Fibroblast of the aortic adventitia (primary cell): ENCODE measurements at regions not wholly inside any gene's neighbourhood (a gene's known extent, or its start where the extent isn't known, plus 50 kb on each side); places are given as distances from the start of the nearest gene placed in this dataset.

Experiments
- DNase-seq: peaks from one replicate; pipeline ENCODE4 v3.0.0-alpha.2; 2010; ENCODE audit warnings: low read depth
- H3K4me3 ChIP-seq: 2 replicates; pipeline ENCODE4 v1.5.1; 2011; ENCODE audit warnings: low read depth, mild to moderate bottlenecking, control low read depth, low read length, moderate library complexity
- TF ChIP-seq, protein P1 (sequence below): IDR thresholded peaks from 2 replicates; pipeline ENCODE4 v1.5.1; 2011; ENCODE audit warnings: mild to moderate bottlenecking, low read length, control low read depth, inconsistent platforms; ENCODE audit not compliant: insufficient read depth

DNA sequence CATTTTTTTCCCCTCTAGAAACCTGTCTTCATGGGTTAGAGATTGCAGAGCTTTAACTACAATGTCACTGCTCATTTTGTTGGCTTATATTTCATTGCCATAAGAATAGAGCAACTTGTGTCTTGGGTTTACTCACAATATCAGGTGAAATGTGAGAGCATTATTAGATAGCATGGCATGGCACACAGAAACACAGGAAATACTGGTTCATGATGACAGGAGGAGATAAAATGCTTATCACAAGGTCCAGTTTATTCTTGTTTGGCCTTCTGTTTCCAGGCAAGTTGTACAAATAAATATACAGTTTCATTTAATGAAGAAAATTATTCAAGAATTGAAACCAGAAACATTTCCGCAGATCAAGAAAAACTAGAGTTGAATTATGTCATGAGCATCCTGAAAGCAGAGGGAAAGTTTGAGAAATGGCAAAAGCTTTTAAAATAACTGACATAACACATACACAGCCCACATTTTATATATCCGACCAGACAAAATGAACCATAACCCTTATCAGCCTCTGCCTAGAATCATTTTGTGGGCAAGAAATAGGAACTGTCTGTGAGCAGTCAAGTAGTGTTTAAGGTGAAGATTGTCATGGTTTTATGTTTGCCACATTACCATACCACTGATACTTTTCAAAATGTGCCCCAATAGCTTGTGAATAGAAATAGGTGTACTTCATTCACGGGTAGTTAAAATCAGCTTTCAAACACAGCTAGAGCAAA lies 297.9 kb upstream of the ARGLU1 start:
- no peak overlapping the region for H3K4me3 ChIP-seq
- TF ChIP-seq, protein P1, sequence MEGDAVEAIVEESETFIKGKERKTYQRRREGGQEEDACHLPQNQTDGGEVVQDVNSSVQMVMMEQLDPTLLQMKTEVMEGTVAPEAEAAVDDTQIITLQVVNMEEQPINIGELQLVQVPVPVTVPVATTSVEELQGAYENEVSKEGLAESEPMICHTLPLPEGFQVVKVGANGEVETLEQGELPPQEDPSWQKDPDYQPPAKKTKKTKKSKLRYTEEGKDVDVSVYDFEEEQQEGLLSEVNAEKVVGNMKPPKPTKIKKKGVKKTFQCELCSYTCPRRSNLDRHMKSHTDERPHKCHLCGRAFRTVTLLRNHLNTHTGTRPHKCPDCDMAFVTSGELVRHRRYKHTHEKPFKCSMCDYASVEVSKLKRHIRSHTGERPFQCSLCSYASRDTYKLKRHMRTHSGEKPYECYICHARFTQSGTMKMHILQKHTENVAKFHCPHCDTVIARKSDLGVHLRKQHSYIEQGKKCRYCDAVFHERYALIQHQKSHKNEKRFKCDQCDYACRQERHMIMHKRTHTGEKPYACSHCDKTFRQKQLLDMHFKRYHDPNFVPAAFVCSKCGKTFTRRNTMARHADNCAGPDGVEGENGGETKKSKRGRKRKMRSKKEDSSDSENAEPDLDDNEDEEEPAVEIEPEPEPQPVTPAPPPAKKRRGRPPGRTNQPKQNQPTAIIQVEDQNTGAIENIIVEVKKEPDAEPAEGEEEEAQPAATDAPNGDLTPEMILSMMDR, result no peak

DNA sequence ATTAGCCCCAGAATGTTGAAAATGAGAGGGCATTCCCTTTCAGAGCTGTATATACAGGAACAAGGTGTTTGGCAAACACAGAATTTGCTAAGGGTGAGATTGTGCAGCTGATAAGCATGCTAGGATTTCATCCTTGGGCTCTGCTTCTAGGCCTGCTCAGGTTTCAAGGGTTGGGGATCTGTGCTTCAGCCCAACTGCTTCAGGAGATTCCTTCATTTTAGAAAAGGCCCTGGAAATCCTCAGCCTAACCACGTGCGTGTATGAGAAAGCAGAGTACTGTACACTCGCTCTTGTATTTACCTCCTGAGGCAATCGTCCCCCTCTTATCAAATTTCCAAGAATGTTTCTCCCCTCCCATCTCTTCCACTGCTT lies 291.6 kb upstream of the ARGLU1 start:
- H3K4me3 ChIP-seq, result no peak overlapping the region
- DNase-seq, result no peak
- TF ChIP-seq, protein P1, result no peak

More for the DNA sequence above, 297.9 kb upstream of the ARGLU1 start:
- DNase-seq, result no peak

DNA sequence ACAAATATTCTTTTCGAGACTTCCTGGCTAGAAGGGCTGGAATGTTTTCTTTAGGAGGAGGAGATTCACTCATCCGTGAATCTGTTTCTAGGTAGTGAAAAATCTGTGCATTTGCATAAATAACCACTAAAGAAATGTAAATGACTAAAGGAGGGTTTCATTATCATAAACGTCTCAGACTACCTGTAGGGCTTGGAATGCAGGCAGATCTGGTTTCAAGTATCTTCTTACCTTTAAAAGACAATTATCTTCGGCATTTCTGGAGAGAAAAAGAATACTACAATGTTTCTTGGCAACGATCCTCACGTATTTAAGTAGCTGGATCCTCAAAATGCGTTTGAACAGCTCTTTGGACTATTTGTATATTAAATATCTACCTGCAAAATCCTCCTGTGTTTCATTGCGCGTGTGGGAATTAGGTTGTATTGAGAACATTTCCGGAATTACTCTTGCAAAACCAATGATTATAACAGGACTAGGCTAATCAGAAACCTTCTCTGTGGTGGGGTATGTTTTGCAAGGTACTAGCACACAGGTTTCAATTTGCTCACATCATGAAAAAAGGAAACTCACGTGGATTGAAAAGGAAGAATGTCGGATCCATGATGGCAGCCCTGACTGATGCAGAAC lies 291.1 kb upstream of the ARGLU1 start:
- H3K4me3 ChIP-seq, result no peak overlapping the region
- TF ChIP-seq, protein P1, result no peak
- no peak for DNase-seq

DNA sequence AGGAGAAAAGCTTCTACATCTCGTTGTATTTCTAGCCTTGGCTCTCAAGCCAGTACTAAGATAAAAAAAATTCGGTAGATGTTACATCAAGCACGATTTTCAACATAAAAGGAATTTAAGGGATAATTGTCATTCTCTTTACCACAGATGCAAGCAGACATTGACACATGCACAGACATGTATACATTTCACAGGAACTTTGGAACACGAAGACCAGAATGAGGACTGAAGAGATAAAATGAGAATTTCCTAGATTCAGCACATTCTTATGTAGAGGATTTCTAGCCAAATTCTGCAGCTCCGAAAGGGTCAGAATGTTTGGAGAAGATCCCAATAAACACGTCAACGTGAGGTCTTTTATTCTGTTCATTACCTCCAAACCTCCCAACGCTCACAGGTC lies 284.5 kb upstream of the ARGLU1 start:
- H3K4me3 ChIP-seq, result no peak overlapping the region
- TF ChIP-seq, protein P1, result no peak
- DNase-seq, result no peak

DNA sequence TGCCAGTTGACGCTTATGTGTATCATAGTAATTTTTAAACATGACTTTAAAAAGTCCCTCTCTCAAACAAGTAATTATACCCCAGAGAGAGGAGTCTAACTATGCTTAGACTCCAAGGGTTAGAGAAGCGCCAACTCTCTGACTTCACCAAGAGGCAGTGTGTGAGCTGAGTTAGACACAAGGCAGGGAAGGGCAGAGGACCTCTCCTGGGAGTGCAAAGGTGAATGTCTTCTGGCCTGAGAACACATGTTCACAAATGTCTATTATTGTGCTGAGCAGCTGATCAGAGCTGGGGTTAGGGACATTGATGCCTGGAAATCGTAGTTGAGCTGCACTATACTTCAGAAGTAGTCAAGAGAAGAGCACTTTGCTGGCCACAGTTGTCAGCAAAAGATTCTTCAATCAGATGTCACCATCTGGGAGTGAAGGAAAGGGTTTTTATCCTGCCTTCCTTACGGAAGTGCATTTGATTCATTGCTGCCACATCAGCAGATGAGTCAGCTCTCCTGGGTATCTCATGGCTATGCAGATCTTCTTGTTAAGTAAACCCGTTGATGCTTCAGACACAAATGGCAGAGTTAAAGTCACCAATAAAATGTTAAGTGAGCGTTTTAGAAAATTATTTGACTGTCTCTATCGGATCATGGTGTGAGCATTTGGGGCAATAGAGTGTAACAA lies 283.2 kb upstream of the ARGLU1 start:
- DNase-seq, result no peak
- no peak overlapping the region for H3K4me3 ChIP-seq
- TF ChIP-seq, protein P1, result no peak

DNA sequence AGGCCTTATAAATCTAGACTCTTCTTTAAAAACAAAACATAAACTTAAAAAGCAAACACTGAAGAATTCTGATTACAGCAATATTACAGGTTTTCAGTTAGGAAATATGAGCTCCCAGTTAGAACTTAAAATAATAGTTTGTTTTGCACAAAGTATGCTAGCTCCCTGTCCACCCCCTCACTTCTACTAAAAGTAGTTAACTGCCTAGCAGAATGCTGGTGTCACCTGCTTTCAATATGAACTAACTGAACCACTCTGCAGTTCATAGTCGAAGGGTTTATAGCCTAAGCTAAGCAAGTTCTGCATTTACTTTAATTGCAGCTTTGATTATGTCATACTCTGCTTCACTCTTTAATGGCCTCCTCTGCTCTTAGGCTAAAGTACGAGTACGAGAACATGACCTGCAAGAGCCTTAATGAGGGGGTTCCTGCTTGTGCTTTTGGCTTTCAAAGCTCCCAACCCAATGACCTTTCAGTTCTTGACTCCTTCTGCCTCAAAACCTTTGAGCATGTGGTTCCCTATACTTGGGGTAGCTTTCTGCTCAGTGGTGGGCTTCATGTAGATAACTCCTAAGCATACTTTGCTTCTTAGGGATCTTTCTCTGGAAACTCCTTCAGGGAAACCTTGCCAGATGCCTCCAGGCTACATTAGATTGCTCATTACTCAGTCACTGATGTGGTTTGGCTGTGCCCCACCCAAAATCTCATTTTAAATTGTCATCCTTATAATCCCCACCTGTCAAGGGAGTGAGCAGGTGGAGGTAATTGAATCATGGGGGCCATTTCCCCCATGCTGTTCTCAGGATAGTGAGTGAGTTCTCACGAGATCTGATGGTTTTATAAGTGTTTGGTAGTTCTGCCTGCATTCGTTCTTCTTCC lies 278.9 kb upstream of the ARGLU1 start:
- no peak for DNase-seq
- TF ChIP-seq, protein P1, result no peak

More for the DNA sequence above, 278.9 kb upstream of the ARGLU1 start:
- no peak overlapping the region for H3K4me3 ChIP-seq
